ENCODE measurements at regions not wholly inside any gene's neighbourhood (a gene's known extent, or its start where the extent isn't known, plus 50 kb on each side); places are given as distances from the start of the nearest gene placed in this dataset.

DNA sequence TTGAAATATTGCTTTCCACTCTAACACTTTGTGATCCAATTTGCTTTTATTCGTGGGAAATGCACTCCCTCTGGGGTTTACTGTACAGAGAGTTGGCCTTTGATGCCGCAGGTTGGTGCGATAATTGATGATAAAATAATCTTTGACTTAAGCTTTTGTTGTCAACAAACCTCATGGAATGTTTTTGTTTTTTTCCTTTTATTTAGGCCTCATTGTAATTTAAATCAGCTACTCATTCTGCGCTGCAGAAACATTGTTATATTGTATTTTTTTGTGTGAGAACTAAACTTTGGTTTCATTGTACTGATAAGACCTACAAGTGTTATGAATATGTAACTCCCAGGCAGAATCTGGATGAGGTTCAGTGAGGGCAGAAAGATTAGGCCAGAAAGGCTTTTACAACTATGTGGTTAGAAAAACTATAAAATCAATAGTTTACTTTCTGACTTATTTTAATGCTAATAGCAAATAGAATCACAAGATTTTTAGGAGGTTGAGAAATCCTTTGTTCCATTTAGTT is 76.8 kb upstream of the POM121L12 start:
- H3K4me3 ChIP-seq (ENCODE audit: low read depth, low read length), result no peak overlapping the region
- DNase-seq (ENCODE audit: low read depth), result no peak
- TF ChIP-seq, protein P1, sequence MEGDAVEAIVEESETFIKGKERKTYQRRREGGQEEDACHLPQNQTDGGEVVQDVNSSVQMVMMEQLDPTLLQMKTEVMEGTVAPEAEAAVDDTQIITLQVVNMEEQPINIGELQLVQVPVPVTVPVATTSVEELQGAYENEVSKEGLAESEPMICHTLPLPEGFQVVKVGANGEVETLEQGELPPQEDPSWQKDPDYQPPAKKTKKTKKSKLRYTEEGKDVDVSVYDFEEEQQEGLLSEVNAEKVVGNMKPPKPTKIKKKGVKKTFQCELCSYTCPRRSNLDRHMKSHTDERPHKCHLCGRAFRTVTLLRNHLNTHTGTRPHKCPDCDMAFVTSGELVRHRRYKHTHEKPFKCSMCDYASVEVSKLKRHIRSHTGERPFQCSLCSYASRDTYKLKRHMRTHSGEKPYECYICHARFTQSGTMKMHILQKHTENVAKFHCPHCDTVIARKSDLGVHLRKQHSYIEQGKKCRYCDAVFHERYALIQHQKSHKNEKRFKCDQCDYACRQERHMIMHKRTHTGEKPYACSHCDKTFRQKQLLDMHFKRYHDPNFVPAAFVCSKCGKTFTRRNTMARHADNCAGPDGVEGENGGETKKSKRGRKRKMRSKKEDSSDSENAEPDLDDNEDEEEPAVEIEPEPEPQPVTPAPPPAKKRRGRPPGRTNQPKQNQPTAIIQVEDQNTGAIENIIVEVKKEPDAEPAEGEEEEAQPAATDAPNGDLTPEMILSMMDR (IDR thresholded peaks at IDR 0.05; ENCODE audit: insufficient read depth, low read depth, low read length, missing control alignments), result no peak

GRCh38 chr7:52956379-52956915 is 79.0 kb upstream of the POM121L12 start:
- TF ChIP-seq, protein P1 (IDR thresholded peaks at IDR 0.05; ENCODE audit: insufficient read depth, low read depth, low read length, missing control alignments), result no peak

DNA sequence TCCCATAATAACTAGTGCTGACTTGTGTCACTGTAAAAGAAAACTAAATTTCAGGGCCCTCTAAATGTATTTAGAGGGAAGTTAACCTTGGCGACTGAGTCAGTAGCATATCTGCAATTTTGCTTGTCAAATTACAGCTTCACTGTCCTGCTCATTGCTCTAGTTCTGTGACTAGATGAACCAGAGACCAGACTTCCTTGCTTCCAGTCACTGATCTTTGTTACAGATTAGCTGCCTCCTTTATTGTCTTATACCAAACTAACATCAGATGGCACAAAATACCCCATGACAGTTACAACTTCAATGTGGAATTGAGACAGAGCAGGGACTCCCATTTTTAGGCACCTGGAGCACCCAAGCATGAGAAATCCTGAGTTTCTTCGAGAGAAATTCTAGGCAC is 79.9 kb upstream of the POM121L12 start:
- no peak overlapping the region for H3K4me3 ChIP-seq (ENCODE audit: low read depth, low read length)
- TF ChIP-seq, protein P1 (IDR thresholded peaks at IDR 0.05; ENCODE audit: insufficient read depth, low read depth, low read length, missing control alignments), result no peak

More at GRCh38 chr7:52956379-52956915, 79.0 kb upstream of the POM121L12 start:
- no peak overlapping the region for H3K4me3 ChIP-seq (ENCODE audit: low read depth, low read length)
- DNase-seq (ENCODE audit: low read depth), result no peak

DNA sequence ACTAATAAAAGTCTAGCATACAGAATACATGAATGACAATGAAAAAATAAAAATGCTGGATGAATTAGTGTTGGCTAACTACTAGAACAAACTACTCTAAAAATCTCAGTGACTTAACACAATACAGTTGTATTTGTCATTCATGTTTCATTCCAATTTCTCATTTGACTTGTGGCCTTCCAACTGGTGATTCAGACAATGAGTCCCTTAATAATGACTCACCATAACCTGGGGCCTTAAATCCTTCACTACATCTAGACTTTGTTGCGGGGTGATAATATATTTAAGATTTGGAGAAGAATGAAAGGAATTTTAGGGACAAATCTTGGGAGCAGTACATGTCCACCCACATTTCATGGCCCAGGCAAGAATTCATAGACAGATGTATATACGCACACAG is 90.5 kb upstream of the POM121L12 start:
- H3K4me3 ChIP-seq (ENCODE audit: low read depth, low read length), result no peak overlapping the region
- TF ChIP-seq, protein P1 (IDR thresholded peaks at IDR 0.05; ENCODE audit: insufficient read depth, low read depth, low read length, missing control alignments), result no peak

More for the DNA sequence above, 79.9 kb upstream of the POM121L12 start:
- no peak for DNase-seq (ENCODE audit: low read depth)

DNA sequence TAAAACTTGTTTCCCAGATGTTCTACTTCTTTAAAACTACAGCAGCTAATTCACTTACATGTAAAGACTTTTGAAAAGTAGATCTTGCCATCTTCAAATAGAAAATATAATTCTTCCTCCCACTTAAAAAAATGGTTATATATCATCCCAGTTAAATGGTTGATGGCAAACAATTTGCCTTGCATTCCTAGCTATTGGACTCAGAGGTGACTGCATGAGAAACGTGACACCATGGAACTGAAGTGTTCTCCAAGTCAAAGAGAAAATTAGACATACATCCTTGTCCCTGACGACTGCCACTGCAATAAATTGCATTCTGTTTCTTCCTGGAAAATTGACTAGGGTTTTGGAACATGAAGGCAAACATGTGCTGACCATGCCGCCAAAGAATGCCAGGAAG is 95.0 kb upstream of the POM121L12 start:
- no peak overlapping the region for H3K4me3 ChIP-seq (ENCODE audit: low read depth, low read length)
- no peak for DNase-seq (ENCODE audit: low read depth)
- TF ChIP-seq, protein P1 (IDR thresholded peaks at IDR 0.05; ENCODE audit: insufficient read depth, low read depth, low read length, missing control alignments), result no peak

More for the DNA sequence above, 90.5 kb upstream of the POM121L12 start:
- no peak for DNase-seq (ENCODE audit: low read depth)

- DNase-seq (ENCODE audit: low read depth), result no peak
- TF ChIP-seq, protein P1 (IDR thresholded peaks at IDR 0.05; ENCODE audit: insufficient read depth, low read depth, low read length, missing control alignments), result no peak
- H3K4me3 ChIP-seq (ENCODE audit: low read depth, low read length), result no peak overlapping the region
These were observed 96.8 kb upstream of the POM121L12 start for GRCh38 chr7:52938455-52939133.

Measured in GM12865 (cell line).